Progenitor cell of endocrine pancreas (in vitro differentiated cells): ENCODE measurements at regions not wholly inside any gene's neighbourhood (a gene's known extent, or its start where the extent isn't known, plus 50 kb on each side); places are given as distances from the start of the nearest gene placed in this dataset.

Experiments
- DNase-seq: peaks from one replicate; pipeline ENCODE4 v3.0.0; 2021; ENCODE audit warnings: low spot score; ENCODE audit not compliant: unreplicated experiment
- H3K27ac Mint-ChIP-seq: 2 replicates; pipeline ENCODE4 v1.8.0; 2021; ENCODE audit warnings: mild to moderate bottlenecking, moderate library complexity, mixed read lengths
- H3K27me3 Mint-ChIP-seq: 2 replicates; pipeline ENCODE4 v1.8.0; 2021; ENCODE audit warnings: mixed read lengths
- H3K36me3 Mint-ChIP-seq: 2 replicates; pipeline ENCODE4 v1.8.0; 2022; ENCODE audit warnings: mixed read lengths; ENCODE audit not compliant: insufficient read depth
- H3K4me1 Mint-ChIP-seq: 2 replicates; pipeline ENCODE4 v1.8.0; 2021; ENCODE audit warnings: low read depth, mixed read lengths
- H3K4me3 Mint-ChIP-seq: 2 replicates; pipeline ENCODE4 v1.8.0; 2021; ENCODE audit warnings: low read depth, mild to moderate bottlenecking, moderate library complexity, mixed read lengths
- H3K9me3 Mint-ChIP-seq: 2 replicates; pipeline ENCODE4 v1.8.0; 2021; ENCODE audit warnings: low read depth, mixed read lengths
- CTCF ChIP-seq: fragments of 200-600 bp; sonication (generic); IDR thresholded peaks from one replicate; pipeline ENCODE4 v1.5.0; 2021; ENCODE audit warnings: antibody characterized with exemption, mild to moderate bottlenecking; ENCODE audit not compliant: unreplicated experiment

- Mint-ChIP-seq H3K27ac (no peak overlapping the region), H3K9me3 (no peaks in the 10 kb centered on the region), H3K27me3 (peaks cover 24% of the 10 kb centered on the region), H3K4me3 (no peak overlapping the region), H3K4me1 (no peaks in the 10 kb centered on the region), H3K36me3 (no peaks in the 10 kb centered on the region)
- DNase-seq = no peak
- TF ChIP-seq CTCF = no peak
Measured at GRCh38 chr5:4881366-4882002, 258.6 kb upstream of the ADAMTS16 start.

GRCh38 chr5:4882186-4882585 is 257.9 kb upstream of the ADAMTS16 start:
- no peak for DNase-seq
- Mint-ChIP-seq H3K27me3 (peaks cover 27% of the 10 kb centered on the region), H3K36me3 (no peaks in the 10 kb centered on the region), H3K4me1 (no peaks in the 10 kb centered on the region), H3K4me3 (no peak overlapping the region), H3K9me3 (no peaks in the 10 kb centered on the region), H3K27ac (no peak overlapping the region)
- TF ChIP-seq CTCF = no peak

GRCh38 chr5:4883360-4883759 is 256.8 kb upstream of the ADAMTS16 start:
- Mint-ChIP-seq H3K27me3 (peaks cover 27% of the 10 kb centered on the region), H3K4me1 (no peaks in the 10 kb centered on the region), H3K9me3 (no peaks in the 10 kb centered on the region), H3K27ac (no peak overlapping the region), H3K36me3 (no peaks in the 10 kb centered on the region), H3K4me3 (no peak overlapping the region)
- no peak for TF ChIP-seq CTCF
- no peak for DNase-seq

GRCh38 chr5:4893063-4893744 is 246.9 kb upstream of the ADAMTS16 start:
- Mint-ChIP-seq H3K9me3 (peaks cover 5% of the 10 kb centered on the region), H3K36me3 (no peaks in the 10 kb centered on the region), H3K4me1 (no peaks in the 10 kb centered on the region), H3K27me3 (peaks cover 11% of the 10 kb centered on the region), H3K27ac (no peak overlapping the region), H3K4me3 (no peak overlapping the region)
- TF ChIP-seq CTCF = no peak
- DNase-seq = no peak

GRCh38 chr5:4896328-4896727 is 243.8 kb upstream of the ADAMTS16 start:
- no peak overlapping the region for H3K27ac Mint-ChIP-seq
- TF ChIP-seq CTCF = no peak
- H3K36me3 Mint-ChIP-seq = no peaks in the 10 kb centered on the region
- H3K9me3 Mint-ChIP-seq = peaks cover 5% of the 10 kb centered on the region
- peaks cover 12% of the 10 kb centered on the region for H3K27me3 Mint-ChIP-seq
- no peak for DNase-seq
- no peak overlapping the region for H3K4me3 Mint-ChIP-seq
- H3K4me1 Mint-ChIP-seq = no peaks in the 10 kb centered on the region
